ENCODE measurements at regions not wholly inside any gene's neighbourhood (a gene's known extent, or its start where the extent isn't known, plus 50 kb on each side); places are given as distances from the start of the nearest gene placed in this dataset.

DNA sequence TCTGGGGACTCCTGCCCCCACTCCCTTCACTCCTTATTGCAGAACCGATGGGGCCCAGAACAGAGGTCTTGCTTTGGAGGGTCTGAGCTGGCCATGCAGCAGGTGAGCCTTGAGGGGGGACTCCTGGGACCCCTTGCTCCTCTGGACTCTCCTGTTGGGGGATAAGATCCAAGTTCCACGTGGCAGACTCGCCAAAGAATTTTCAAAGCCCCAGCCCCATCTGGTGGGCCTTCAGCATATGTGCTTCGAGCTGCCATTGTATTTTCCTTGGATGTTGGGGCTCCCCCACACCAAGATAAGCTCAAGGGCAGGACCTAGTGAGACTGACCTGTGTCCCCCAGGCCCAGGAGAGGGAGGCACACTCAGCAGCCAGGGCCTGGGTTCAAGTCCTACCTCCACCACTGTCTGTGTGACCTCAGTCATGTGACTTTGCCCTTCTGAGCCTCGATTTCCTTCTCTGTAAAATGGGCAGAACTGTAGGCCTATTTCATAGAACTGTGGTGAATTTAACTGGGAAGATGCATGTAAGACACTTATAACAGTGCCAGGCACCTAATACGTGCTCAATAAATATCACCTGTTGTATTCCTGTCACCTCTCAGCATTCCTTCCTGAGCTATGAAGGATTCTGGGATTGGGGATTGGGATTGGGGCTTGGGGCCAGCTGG, 115.5 kb downstream of the VEGFA start (continued):
- TF ChIP-seq, protein P1, sequence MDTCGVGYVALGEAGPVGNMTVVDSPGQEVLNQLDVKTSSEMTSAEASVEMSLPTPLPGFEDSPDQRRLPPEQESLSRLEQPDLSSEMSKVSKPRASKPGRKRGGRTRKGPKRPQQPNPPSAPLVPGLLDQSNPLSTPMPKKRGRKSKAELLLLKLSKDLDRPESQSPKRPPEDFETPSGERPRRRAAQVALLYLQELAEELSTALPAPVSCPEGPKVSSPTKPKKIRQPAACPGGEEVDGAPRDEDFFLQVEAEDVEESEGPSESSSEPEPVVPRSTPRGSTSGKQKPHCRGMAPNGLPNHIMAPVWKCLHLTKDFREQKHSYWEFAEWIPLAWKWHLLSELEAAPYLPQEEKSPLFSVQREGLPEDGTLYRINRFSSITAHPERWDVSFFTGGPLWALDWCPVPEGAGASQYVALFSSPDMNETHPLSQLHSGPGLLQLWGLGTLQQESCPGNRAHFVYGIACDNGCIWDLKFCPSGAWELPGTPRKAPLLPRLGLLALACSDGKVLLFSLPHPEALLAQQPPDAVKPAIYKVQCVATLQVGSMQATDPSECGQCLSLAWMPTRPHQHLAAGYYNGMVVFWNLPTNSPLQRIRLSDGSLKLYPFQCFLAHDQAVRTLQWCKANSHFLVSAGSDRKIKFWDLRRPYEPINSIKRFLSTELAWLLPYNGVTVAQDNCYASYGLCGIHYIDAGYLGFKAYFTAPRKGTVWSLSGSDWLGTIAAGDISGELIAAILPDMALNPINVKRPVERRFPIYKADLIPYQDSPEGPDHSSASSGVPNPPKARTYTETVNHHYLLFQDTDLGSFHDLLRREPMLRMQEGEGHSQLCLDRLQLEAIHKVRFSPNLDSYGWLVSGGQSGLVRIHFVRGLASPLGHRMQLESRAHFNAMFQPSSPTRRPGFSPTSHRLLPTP (IDR thresholded peaks at IDR 0.05; ENCODE audit: borderline replicate concordance, extremely low read depth, insufficient read length): no peak
- TF ChIP-seq, protein P2, sequence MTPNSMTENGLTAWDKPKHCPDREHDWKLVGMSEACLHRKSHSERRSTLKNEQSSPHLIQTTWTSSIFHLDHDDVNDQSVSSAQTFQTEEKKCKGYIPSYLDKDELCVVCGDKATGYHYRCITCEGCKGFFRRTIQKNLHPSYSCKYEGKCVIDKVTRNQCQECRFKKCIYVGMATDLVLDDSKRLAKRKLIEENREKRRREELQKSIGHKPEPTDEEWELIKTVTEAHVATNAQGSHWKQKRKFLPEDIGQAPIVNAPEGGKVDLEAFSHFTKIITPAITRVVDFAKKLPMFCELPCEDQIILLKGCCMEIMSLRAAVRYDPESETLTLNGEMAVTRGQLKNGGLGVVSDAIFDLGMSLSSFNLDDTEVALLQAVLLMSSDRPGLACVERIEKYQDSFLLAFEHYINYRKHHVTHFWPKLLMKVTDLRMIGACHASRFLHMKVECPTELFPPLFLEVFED (CRISPR knock-in tag; conservative IDR thresholded peaks at IDR 0.05): no peak
- TF ChIP-seq NR2F6 (CRISPR knock-in tag; IDR thresholded peaks at IDR 0.05): no peak
- no peak for TF ChIP-seq FOSL1 (tag; conservative IDR thresholded peaks at IDR 0.05)
- no peak for TF ChIP-seq HDAC3 (IDR thresholded peaks at IDR 0.05; ENCODE audit: borderline replicate concordance, partially characterized antibody)
- TF ChIP-seq RBM25 (IDR thresholded peaks at IDR 0.05; ENCODE audit: low read depth, low read length, severe bottlenecking): peak; percentile 87
- no peak for TF ChIP-seq ZNF561 (CRISPR knock-in tag; conservative IDR thresholded peaks at IDR 0.05)
- no peak for TF ChIP-seq FOXM1 (IDR thresholded peaks at IDR 0.05; ENCODE audit: low read depth)
- TF ChIP-seq FOXM1 (CRISPR knock-in tag; IDR thresholded peaks at IDR 0.05; ENCODE audit: low read depth): no peak
- no peak for TF ChIP-seq MCM2 (IDR thresholded peaks at IDR 0.05; ENCODE audit: low read depth)
- TF ChIP-seq, protein P3, sequence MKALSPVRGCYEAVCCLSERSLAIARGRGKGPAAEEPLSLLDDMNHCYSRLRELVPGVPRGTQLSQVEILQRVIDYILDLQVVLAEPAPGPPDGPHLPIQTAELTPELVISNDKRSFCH (CRISPR knock-in tag; IDR thresholded peaks at IDR 0.05): no peak
- TF ChIP-seq, protein P3 (tag; IDR thresholded peaks at IDR 0.05): 0 out of 2 replicates have a peak, but pooled peaks have one; percentile 56
- no peak for TF ChIP-seq ARID1B (IDR thresholded peaks at IDR 0.05)
- no peak for TF ChIP-seq THRAP3 (IDR thresholded peaks at IDR 0.05; ENCODE audit: borderline replicate concordance)
- TF ChIP-seq KLF13 (tag; IDR thresholded peaks at IDR 0.05; ENCODE audit: borderline replicate concordance, low read depth): no peak
- TF ChIP-seq ASH1L (IDR thresholded peaks at IDR 0.05; ENCODE audit: borderline replicate concordance, low read depth, partially characterized antibody): no peak
- TF ChIP-seq ZNF766 (CRISPR knock-in tag; conservative IDR thresholded peaks at IDR 0.05): no peak
- TF ChIP-seq, protein P4, sequence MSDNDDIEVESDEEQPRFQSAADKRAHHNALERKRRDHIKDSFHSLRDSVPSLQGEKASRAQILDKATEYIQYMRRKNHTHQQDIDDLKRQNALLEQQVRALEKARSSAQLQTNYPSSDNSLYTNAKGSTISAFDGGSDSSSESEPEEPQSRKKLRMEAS (CRISPR knock-in tag; IDR thresholded peaks at IDR 0.05): 0 out of 2 replicates have a peak, but pooled peaks have one; percentile 13
- TF ChIP-seq SMARCE1 (IDR thresholded peaks at IDR 0.05): no peak
- no peak for TF ChIP-seq BCL6 (CRISPR knock-in tag; IDR thresholded peaks at IDR 0.05)
- TF ChIP-seq LCOR (CRISPR knock-in tag; IDR thresholded peaks at IDR 0.05): no peak
- TF ChIP-seq PHB (CRISPR knock-in tag; IDR thresholded peaks at IDR 0.05): no peak
- no peak for TF ChIP-seq TEAD2 (tag; IDR thresholded peaks at IDR 0.05)
- TF ChIP-seq, protein P5, sequence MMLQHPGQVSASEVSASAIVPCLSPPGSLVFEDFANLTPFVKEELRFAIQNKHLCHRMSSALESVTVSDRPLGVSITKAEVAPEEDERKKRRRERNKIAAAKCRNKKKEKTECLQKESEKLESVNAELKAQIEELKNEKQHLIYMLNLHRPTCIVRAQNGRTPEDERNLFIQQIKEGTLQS (IDR thresholded peaks at IDR 0.05): no peak
- TF ChIP-seq, protein P5 (CRISPR knock-in tag; conservative IDR thresholded peaks at IDR 0.05): no peak

All from K562 (cell line).